ENCODE measurements at regions not wholly inside any gene's neighbourhood (a gene's known extent, or its start where the extent isn't known, plus 50 kb on each side); places are given as distances from the start of the nearest gene placed in this dataset.

GRCh38 chr2:59879700-59880131 lies 673.7 kb downstream of the BCL11A start:
- Histone ChIP-seq H3K27me3 (replicated peaks; ENCODE audit: insufficient read depth) (no peaks in the 10 kb centered on the region; the same call in 1 of the 2 replicates), H3K4me2 (ENCODE audit: unreplicated experiment) (no peak overlapping the region), H3K36me3 (ENCODE audit: low read depth) (no peaks in the 10 kb centered on the region), H3F3A (ENCODE audit: insufficient read depth) (no peaks in the 10 kb centered on the region), H3K4me3 (no peak overlapping the region), H3K79me2 (ENCODE audit: insufficient read depth) (no peaks in the 10 kb centered on the region), H4K20me1 (ENCODE audit: insufficient read depth) (no peaks in the 10 kb centered on the region), H3K9ac (no peak overlapping the region), H3K27ac (no peak overlapping the region), H3K4me1 (ENCODE audit: insufficient read depth) (no peaks in the 10 kb centered on the region), H3K9me3 (ENCODE audit: low read depth) (no peaks in the 10 kb centered on the region), H2AFZ (no peak overlapping the region), H3K9me2 (ENCODE audit: insufficient read depth) (no peaks in the 10 kb centered on the region)
- no peak for TF ChIP-seq EZH2phosphoT487 (IDR thresholded peaks at IDR 0.05; ENCODE audit: insufficient read depth, low read depth)
- TF ChIP-seq EZH2 (IDR thresholded peaks at IDR 0.05; ENCODE audit: insufficient read depth, poor library complexity, severe bottlenecking): no peak
- 35 to 45% methylated on average over 9 of the region's 9 CpGs for WGBS, 2 experiments (ENCODE audit: low coverage in 1 of 2, low lambda C conversion rate in 2 of 2, missing lambda C conversion rate in 2 of 2)
- in situ Hi-C loops (cut with MboI): no loop called here
- no peak for DNase-seq

- WGBS, 2 experiments (ENCODE audit: low coverage in 1 of 2, low lambda C conversion rate in 2 of 2, missing lambda C conversion rate in 2 of 2): 22 to 30% methylated on average over 5 of the region's 5 CpGs
- Histone ChIP-seq H3K9me3 (ENCODE audit: low read depth) (no peaks in the 10 kb centered on the region), H3K27ac (no peak overlapping the region), H3K79me2 (ENCODE audit: insufficient read depth) (no peaks in the 10 kb centered on the region), H3K4me3 (no peak overlapping the region), H2AFZ (no peak overlapping the region), H4K20me1 (ENCODE audit: insufficient read depth) (no peaks in the 10 kb centered on the region), H3K9me2 (ENCODE audit: insufficient read depth) (no peaks in the 10 kb centered on the region), H3K9ac (no peak overlapping the region), H3K4me1 (ENCODE audit: insufficient read depth) (no peaks in the 10 kb centered on the region), H3K4me2 (ENCODE audit: unreplicated experiment) (no peak overlapping the region), H3F3A (ENCODE audit: insufficient read depth) (no peaks in the 10 kb centered on the region), H3K27me3 (replicated peaks; ENCODE audit: insufficient read depth) (no peaks in the 10 kb centered on the region; the same call in 1 of the 2 replicates), H3K36me3 (ENCODE audit: low read depth) (no peaks in the 10 kb centered on the region)
- DNase-seq: no peak
- in situ Hi-C loops (cut with MboI): no loop called here
- TF ChIP-seq EZH2phosphoT487 (IDR thresholded peaks at IDR 0.05; ENCODE audit: insufficient read depth, low read depth): no peak
- TF ChIP-seq EZH2 (IDR thresholded peaks at IDR 0.05; ENCODE audit: insufficient read depth, poor library complexity, severe bottlenecking): no peak
Observed at GRCh38 chr2:59875836-59876235, 677.6 kb downstream of the BCL11A start.

GRCh38 chr2:59874971-59875755 lies 678.3 kb downstream of the BCL11A start:
- TF ChIP-seq EZH2phosphoT487 (IDR thresholded peaks at IDR 0.05; ENCODE audit: insufficient read depth, low read depth): no peak
- WGBS, 2 experiments (ENCODE audit: low coverage in 1 of 2, low lambda C conversion rate in 2 of 2, missing lambda C conversion rate in 2 of 2): 6 to 7% methylated on average over 2 of the region's 2 CpGs
- no peaks in the 10 kb centered on the region for H3K9me2 ChIP-seq (ENCODE audit: insufficient read depth)

DNA sequence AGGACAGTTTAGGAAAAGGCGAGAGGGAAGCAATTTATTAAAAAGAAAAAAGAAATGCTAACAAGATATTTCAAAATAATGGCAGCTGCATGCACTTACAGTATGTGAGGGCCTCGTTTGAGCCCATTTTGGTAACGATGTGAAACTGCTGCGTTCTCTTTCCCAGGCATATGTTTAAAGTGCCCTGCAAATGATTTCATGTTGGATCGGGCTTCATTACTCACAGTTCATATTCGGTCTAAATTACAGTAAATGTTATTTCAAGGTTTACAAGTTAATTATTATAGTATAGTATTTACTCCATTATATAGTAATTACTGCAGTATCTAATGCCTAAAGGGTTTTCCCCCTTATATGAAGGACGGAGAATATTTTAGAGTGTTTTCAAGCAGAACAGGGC lies 679.1 kb downstream of the BCL11A start:
- DNase-seq: no peak
- Histone ChIP-seq H3K79me2 (ENCODE audit: insufficient read depth) (no peaks in the 10 kb centered on the region), H3K9ac (no peak overlapping the region), H3K4me2 (ENCODE audit: unreplicated experiment) (no peak overlapping the region), H3K9me2 (ENCODE audit: insufficient read depth) (no peaks in the 10 kb centered on the region), H2AFZ (no peak overlapping the region), H3K27ac (no peak overlapping the region), H3K27me3 (replicated peaks; ENCODE audit: insufficient read depth) (no peaks in the 10 kb centered on the region; the same call in 1 of the 2 replicates), H3F3A (ENCODE audit: insufficient read depth) (no peaks in the 10 kb centered on the region), H3K36me3 (ENCODE audit: low read depth) (no peaks in the 10 kb centered on the region), H3K4me3 (no peak overlapping the region), H3K9me3 (ENCODE audit: low read depth) (no peaks in the 10 kb centered on the region), H3K4me1 (ENCODE audit: insufficient read depth) (no peaks in the 10 kb centered on the region), H4K20me1 (ENCODE audit: insufficient read depth) (no peaks in the 10 kb centered on the region)
- in situ Hi-C loops (cut with MboI): no loop called here
- no peak for TF ChIP-seq EZH2phosphoT487 (IDR thresholded peaks at IDR 0.05; ENCODE audit: insufficient read depth, low read depth)
- 15 to 19% methylated on average over 7 of the region's 7 CpGs for WGBS, 2 experiments (ENCODE audit: low coverage in 1 of 2, low lambda C conversion rate in 2 of 2, missing lambda C conversion rate in 2 of 2)

More at GRCh38 chr2:59874971-59875755, 678.3 kb downstream of the BCL11A start:
- Histone ChIP-seq H3K79me2 (ENCODE audit: insufficient read depth) (no peaks in the 10 kb centered on the region), H2AFZ (no peak overlapping the region), H4K20me1 (ENCODE audit: insufficient read depth) (no peaks in the 10 kb centered on the region), H3K36me3 (ENCODE audit: low read depth) (no peaks in the 10 kb centered on the region), H3K4me3 (no peak overlapping the region), H3K27ac (no peak overlapping the region), H3K4me2 (ENCODE audit: unreplicated experiment) (no peak overlapping the region), H3K9me3 (ENCODE audit: low read depth) (no peaks in the 10 kb centered on the region), H3K9ac (no peak overlapping the region), H3F3A (ENCODE audit: insufficient read depth) (no peaks in the 10 kb centered on the region), H3K4me1 (ENCODE audit: insufficient read depth) (no peaks in the 10 kb centered on the region), H3K27me3 (replicated peaks; ENCODE audit: insufficient read depth) (no peaks in the 10 kb centered on the region; the same call in 1 of the 2 replicates)
- in situ Hi-C loops (cut with MboI): no loop called here
- no peak for DNase-seq

All from GM23248 (cell line).